ENCODE measurements at regions not wholly inside any gene's neighbourhood (a gene's known extent, or its start where the extent isn't known, plus 50 kb on each side); places are given as distances from the start of the nearest gene placed in this dataset.

DNA sequence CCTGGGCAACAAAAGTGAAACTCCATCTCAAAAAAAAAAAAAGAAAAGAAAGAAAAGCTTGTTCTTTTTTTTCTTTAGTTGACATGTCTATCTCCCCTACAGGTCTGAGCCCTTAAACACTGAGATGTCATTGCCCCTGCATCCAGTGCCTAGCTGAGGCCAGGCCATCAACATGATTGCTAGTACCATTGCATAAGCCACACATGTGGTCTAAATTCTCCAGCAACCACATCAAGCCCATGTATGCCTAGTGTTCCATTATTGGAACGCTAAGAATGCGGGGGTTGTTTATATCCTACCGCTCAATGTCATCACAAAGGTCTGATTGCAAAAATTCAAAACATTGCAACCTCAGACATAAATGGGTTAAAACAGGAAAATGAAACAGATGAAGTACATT lies 62.7 kb downstream of the NPTX2 start:
- DNase-seq (ENCODE audit: low read depth), result no peak

DNA sequence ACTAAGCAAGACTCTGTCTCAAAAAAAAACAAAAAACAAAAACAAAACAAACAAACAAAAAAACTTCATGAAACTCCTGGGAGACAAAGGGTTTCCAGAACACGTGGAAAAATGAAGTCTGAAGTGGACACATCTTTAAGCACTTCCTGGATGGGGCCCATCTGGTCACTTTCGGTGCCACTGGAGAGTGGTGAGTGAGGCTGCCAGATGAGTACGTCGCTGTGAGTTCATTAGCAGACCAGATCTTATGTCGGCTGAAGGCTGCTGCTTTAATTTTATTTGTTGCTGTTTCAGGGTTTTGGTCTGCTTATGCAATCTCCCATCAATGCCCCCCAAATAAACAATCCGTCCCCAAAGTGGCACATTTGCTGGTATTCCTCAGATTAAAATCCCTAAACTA lies 64.4 kb downstream of the NPTX2 start:
- DNase-seq (ENCODE audit: low read depth), result no peak

DNA sequence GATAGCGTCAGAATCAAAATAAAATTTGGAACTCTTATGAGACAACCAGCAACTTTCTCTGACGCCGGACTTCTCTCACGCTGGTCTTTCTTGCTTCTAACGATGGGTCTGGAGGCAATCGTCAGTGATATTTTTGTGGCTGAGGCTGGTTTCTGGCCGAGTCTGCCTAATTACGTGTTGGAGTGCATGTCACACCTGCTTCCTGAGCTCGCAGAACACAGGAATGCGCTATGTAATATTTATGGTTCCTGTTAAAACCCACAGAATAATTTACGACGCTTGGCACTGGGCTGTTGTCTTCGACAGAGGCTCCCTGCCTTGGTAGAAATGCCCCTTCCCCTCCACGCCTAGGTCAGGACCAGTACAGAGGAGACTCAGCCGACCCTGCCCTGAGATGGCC lies 64.9 kb downstream of the NPTX2 start:
- no peak for DNase-seq (ENCODE audit: low read depth)

DNA sequence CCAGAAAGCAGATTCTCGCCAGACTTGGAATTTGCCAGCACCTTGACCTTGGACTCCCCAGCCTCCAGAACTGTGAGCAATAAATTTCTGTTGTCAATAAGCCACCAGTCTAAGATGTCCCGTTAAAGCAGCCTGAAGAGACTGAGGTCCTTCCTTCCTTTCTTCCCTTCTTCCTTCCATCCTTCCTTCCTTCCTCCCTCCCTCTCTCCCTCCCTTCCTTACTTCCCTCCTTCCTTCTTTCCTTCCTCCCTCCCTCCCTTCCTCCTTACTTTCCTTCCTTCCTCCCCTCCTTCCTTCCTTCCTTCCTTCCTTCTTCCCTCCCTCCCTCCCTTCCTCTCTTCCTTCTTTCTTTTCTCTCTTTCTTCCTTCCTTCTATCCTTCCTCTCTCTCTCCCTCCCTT lies 66.4 kb downstream of the NPTX2 start:
- no peak for DNase-seq (ENCODE audit: low read depth)

DNA sequence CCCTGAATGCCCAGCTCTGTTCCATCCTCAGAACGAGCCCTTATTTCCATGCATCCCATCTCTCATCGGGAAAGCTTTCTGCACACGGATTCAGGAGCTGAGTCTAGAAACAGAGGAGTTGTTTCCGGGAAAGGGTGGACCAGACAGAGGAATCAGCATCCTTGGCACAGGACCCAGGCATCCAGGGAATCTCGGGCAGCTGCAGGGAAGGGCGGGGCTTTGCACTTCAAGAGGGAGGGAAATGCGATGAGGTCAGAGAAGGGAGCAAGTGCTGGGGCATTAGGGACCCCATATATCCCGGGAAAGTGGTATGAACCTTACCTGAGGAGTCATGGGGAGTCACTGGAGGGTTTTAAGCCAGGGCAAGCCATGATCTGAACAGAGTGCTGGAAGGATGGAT lies 68.5 kb downstream of the NPTX2 start:
- DNase-seq (ENCODE audit: low read depth), result no peak

DNA sequence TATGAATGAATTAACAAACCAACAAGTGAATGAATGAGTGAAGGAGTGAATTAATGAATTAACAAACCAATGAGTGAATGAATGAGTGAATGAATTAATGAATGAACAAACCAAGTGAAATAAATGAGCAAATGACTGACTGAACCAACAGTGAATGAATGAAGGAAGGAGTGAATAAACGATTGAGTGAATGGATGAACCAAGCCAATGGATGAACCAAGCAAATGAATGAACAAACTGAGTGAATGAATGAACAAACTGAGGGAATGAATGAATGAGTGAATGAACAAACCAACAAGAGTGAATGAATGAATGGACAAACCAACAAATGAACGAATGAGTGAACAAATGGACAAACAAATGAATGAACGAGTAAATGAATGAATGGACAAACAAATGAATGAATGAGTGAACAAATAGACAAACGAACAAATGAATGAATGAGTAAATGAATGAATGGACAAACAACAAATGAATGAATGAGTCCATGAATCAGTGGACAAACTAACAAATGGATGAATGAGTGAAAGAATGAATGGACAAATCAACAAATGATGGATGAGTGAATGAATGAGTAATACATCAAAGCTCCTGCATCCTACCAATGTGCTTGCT lies 69.5 kb downstream of the NPTX2 start:
- no peak for DNase-seq (ENCODE audit: low read depth)

DNA sequence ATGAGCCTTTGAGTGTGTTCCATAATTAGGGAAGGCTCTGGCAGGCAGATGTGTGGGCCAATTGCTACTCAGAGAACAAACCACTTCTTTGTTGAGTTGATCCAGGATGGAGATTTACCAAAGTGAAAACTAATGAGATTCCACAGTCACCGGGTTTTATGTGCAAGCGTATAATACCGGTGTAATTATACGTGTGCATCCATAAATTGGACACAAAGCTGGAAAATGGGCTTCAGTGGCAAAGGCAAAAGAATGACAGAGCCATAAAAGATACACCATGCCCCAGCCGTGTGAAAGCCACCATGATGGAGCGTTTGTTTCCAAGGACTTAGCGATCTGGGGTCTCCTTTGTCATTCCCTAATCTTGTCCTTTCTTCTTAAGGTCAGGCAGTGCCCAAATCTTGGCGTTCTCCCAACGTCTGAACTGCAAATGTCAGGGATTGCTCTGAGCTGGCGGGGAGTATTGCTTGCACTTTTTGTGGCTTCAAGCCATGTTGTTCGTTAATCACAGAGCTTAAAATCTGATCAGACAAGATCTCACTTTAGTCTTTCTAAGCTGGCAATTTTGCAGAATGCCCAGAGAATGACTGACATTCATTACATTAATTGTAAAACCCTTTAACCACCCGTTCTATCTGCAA lies 70.1 kb downstream of the NPTX2 start:
- no peak for DNase-seq (ENCODE audit: low read depth)

DNA sequence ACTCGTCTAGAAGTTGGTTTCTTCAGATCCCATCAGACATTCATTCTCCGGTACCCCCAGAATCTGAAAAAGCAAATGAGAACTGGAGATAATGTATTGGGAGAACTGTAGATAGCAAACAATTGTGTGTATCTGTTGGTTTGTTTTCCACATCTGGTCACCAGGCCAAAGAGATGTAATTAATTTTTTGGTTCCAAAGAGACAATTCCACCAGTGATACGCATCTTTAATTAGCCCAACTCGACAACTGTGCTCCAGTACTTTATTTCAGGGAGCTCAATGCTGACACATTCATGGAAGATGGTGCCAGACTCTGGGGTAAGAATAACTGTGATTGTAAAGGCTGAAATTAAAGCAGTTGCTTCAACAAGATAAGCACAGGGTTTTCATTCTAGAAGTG lies 74.5 kb downstream of the NPTX2 start:
- no peak for DNase-seq (ENCODE audit: low read depth)

DNA sequence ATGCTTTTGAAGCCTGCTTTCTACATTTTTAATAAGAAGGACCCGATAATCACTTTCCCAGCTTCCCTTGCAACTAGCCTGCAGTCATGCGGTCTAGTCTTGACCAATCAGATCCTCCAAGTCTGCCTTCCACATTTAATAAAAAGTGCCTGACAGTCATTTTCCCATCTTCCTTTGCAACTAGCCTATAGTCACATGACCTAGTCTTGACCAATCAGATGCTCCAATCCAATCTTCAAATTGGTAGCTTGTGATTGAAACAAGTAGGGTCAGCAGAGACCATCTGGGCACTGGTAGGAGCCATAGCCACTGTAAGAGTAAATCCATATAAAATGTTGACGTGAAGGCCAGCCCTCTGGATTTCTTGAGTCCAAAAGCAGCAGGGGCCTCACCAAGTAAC lies 80.0 kb downstream of the NPTX2 start:
- no peak for DNase-seq (ENCODE audit: low read depth)

DNA sequence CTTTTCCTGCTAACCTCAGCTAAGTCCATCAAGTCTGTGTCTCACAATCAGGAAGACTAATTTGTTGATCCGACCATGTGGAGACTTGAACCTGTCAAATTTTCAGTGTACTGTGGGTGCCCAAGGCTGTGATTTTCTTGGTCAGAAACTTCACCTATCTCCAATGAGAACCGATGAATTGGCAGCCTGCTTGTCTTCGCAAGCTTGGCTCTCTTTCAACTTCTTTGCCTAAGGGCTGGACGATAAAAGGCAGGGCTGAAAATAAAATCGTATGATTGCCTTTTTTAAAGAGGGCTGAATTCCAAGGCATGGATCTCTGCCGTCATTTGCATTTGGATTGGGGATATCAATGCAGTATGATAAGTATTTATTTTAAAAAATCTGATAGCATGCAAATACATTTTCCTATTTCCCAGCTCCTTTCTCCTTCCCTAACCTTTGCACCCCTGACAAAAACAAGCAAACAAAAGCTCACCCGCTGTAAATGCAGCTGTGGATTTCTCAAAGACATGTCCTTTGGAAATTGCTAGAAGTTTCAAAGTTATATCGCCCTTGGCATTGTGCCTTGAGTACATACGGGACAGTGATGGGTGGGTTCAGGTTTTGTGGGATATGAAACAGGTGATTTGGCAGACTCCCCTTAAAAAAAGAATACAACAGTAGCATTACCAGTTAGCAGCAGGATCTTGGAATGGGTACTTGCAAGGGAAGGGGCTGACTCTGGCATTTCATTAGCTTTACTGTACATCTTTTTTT lies 80.6 kb downstream of the NPTX2 start:
- no peak for DNase-seq (ENCODE audit: low read depth)

DNA sequence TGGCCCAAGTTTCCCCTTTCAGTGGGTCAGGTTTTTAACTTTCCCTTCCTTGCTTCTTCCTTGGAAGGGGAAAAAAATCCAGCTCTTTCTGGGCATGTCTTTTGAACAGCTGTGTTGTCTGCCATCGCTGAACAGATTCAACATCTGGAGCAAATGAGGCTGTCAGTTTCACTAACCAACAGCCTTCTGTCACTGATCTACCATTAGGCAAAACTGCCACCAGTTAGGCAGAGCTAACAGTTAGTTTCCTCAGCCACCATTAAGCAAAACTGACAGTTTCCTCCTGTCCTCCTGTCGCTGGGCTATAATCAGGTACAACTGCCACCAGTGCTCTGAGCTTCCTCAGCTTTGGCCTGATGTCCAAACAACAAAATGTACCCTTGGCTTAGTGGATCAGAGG lies 81.9 kb downstream of the NPTX2 start:
- no peak for DNase-seq (ENCODE audit: low read depth)

DNA sequence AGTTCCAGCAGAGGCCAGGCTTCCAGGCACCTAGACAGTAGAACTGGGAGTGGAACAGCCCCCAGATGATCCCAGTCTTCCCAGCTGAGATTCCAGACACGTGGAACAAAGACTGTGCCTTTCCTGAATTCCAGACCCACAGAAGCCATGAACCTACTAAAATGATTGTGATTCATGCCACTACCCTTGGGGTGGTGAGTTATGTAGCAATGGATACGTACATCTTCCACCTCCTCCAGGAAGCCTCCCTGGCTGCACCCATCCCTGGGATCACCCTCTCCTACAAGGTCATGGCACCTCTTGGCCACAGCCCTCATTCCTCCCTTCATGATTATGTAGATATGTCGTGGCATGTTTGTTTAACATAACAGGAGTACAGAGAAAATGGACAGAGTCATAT lies 83.4 kb downstream of the NPTX2 start:
- no peak for DNase-seq (ENCODE audit: low read depth)

DNA sequence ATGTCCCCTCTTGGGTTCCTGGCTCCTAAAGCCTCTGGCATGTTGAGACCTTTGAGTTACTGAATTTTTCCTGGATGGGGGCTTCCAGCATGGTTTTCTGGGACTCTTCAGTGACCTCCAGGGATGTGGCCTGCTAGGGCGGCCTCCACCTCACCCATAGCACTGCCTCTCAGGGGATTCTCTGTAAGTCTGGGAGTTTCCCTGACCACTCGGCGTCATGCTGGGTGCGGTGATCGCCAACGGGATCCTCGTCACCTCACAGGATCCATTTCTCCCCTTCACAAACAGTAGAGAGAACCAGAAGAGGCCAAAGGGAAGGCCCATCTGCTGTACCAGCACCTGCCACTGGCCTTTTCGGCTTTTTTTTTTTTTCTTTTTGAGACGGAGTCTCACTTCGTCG lies 84.3 kb downstream of the NPTX2 start:
- no peak for DNase-seq (ENCODE audit: low read depth)

DNA sequence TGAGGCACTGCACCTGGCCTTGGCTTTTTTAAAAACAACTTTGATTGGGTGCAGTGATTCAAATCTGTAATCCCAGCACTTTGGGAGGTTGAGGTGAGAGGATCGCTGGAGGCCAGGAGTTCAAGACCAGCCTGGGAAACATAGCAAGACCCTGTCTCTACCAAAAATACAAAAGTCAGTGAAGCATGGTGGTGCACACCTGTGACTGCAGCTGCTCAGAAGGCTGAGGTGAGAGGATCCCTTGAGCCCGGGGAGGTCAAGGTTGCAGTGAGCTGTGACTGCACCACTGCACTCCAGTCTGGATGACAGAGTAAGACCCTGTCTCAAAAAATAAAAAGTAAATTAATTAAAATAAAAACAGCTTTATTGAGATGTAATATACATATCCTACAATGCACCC lies 84.9 kb downstream of the NPTX2 start:
- no peak for DNase-seq (ENCODE audit: low read depth)

DNA sequence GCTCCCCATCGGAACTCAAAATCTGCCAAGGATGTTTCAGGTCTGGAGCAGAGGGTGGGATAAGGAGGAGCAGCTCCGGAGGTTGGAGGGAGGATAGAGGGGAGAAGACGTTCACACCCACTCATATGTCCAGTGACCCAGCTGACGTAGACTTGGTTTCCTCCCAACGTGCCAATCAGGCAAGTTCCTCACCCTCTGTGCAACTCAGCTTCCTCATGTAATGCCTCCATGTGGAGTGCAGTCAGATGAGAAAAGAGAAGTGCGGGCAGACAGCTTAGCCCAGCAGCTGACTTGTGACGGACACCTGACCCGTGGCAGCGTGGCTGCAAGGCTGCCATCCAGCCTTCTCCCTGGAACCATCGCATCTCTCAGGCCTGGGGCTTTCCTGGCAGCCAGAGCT lies 86.8 kb downstream of the NPTX2 start:
- DNase-seq (ENCODE audit: low read depth), result no peak

DNA sequence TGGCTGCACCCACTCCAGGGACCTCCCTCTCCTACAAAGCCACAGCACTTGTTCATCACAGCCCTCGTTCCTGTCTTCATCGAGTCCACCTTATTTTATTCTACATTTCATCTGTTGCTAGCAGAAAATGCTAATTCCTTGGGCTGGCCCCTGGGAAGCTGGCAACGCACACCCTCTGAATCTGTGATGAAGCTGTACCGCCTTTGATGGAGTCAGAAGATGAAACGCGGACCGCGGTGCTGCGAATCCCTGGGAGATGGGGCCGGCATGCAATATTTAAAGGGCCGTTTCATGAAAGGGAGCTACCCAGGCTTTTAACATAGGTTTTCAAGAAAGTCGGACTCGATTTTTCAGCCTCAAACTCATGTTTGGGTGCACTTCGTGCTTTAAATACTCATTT lies 88.5 kb downstream of the NPTX2 start:
- DNase-seq (ENCODE audit: low read depth), result no peak

DNA sequence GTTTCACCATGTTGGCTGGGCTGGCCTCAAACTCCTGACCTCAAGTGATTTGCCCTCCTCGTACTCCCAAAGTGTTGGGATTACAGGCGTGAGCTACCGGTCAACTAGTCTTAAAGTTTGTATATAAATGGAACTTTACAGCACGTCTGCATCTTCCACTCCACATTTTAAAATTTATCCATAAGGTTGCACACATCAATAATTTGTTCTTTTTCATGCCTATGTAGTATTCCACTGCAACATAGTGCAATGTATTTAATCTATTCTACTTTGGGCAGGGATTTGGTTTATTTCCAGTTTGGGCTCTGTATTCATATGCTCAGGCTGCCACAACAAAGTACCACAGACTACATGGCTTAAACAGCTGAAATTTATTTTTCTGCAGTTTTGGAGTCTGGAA lies 90.0 kb downstream of the NPTX2 start:
- DNase-seq (ENCODE audit: low read depth), result no peak

DNA sequence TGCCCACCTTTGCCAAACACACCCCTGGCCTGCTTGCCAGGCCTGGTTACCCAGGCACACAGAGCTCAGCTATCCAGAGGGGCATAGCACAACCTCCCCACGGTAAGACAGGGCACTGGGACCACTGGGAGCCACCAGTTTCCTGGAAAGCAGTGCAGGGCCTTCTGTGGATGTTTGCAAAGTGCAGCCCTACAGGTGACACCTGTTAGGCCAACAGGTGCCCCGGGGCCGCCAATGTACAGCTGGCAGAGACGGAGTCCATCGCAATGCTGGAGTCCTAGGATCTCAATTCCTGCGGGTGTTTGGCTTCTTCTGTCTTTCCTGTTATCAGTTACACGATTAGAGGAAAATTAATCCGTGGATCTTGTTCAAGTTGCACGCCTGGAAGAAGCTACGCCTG lies 94.9 kb downstream of the NPTX2 start:
- DNase-seq (ENCODE audit: low read depth), result no peak

DNA sequence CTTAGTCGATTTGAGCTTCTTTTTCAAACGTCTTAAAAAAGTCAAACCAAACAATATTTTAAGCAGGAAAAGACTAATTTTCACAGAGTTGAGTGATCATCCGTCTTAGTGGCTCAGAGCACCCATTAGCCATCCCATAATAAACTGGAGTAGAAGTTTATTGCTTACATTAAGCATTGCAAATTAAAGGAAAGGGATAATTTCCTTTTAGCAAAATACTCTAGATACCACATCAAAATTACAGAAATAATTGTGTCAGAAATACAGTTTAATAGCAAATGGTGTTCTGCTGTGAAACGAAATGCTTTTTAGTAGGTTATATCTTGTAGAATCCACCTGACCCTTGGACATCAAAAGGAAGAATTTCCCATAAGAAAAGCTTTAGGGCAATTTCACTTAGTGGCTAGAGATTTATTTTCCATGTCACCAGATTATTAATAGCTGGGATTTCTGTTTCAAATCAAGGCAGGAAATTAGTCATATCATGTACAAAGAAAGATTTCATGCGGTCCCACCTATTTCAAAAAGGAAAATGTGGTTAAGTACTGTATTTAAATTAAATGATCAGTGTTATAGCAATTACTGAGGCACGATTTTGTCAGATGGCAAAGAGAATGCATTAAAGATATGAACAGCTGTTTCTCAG lies 96.2 kb downstream of the NPTX2 start:
- DNase-seq (ENCODE audit: low read depth), result no peak

DNA sequence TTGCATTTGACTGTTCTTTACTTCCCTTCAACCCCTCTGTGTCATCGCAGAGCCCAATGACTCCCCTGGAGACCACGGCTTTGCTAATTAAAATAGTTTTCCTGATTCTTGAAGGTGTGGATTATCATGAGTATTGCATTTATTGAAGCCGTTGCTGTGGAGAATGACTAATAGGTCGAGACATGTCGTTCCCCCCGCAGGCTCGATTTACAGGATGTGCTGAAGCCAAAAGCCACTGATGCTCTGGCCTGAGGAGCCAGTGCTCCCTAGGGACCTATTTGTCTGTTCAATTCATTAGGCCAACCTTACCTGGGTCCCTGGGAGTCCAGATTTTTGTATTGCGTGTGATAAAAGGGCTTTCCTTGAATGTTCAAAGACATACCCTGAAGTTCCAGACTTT lies 102.3 kb downstream of the NPTX2 start:
- no peak for DNase-seq (ENCODE audit: low read depth)

DNA sequence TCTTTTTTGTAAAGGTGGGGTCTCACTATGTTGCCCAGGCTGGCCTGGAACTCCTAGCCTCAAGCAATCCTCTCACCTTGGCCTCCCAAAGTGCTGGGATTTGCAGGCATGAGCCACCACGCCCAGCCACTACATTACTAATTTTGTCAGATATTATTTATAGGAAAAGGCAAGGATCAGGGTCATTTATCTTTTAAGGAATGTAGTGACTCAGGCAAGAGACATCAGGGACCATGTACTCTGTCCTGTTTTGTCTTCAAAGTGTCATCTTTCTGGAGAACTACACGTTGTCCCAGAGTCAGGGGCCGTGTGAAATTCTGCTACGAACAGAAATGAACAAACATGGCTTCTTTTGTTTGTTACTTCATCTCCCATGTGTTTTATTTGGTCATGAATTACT lies 105.3 kb downstream of the NPTX2 start:
- DNase-seq (ENCODE audit: low read depth), result no peak

DNA sequence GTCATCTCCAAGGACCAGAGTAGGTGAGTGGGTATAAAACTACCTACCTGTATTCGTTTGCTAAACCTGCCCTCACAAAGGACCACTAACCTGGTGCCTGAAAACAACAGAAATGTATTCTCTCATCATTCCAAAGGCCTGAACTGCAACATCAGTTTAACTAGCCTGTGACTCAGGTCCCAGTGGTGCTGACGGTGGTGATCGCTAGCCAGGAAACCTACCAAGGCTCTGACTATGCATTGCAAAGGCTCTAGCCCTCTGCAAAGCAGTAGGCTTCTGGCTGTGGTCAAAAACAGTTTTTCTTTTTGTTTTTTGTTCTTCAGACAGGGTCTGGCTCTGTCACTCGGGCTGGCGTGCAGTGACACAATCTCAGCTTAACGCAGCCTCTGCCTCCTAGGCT lies 107.5 kb downstream of the NPTX2 start:
- DNase-seq (ENCODE audit: low read depth), result no peak

DNA sequence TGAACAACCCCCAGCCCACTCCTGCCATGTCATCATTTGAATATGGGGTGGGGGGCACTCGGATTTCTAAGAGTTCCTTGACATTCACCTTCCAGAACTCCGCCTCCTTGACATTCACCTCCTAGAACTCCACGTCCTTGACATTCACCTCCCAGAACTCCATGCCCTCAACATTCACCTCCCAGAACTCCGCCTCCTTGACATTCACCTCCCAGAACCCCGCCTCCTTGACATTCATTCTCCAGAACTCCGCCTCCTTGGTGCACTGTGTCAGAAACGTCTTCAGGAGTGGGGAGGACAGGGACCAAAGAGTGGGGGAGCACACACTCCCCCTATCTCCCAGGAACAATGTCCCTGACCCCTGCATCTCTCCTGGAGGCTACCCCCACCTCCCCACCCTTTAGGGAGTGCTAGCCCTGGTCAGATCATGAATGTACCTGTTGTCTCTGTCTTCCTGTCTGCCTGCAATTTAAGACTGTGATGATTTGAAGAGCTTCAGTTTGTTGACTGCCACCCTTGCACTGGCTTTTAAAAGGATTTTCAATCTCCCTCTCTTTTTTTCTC lies 110.1 kb downstream of the NPTX2 start:
- no peak for DNase-seq (ENCODE audit: low read depth)
